H1 (cell line): ENCODE measurements at regions not wholly inside any gene's neighbourhood (a gene's known extent, or its start where the extent isn't known, plus 50 kb on each side); places are given as distances from the start of the nearest gene placed in this dataset.

Experiments used
- CTCF ChIA-PET: fragments of 300-600 bp; sonication (Branson Sonifier 250); formaldehyde crosslinking; loops from one replicate; lab custom pipeline; 2021; ENCODE audit not compliant: partially characterized antibody; lab: Charles Lee
- POLR2A ChIA-PET: fragments of 300-600 bp; sonication (Branson Sonifier 250); formaldehyde crosslinking; loops from one replicate; lab custom pipeline; 2021; ENCODE audit warnings: inconsistent platforms; ENCODE audit not compliant: partially characterized antibody; lab: Charles Lee
- DNase-seq, 2 experiments: peaks; one replicate each; pipeline versions ENCODE4 v3.0.0 to v3.0.0-alpha.2; 2010 to 2022; ENCODE audit warnings: low spot score in 2 of 2, low read depth in 1 of 2, mixed read lengths in 1 of 2
- FAIRE-seq: peaks from 2 replicates; lab custom pipeline; 2011; peaks lifted over from hg19 to GRCh38; lab: Jason Lieb, UNC
- H2AFZ ChIP-seq: 2 replicates; pipeline ENCODE4 v1.8.1; 2012; ENCODE audit warnings: low read length, inconsistent platforms
- H2AK5ac ChIP-seq: 2 replicates; pipeline ENCODE4 v1.6.1; 2013; ENCODE audit warnings: low read depth, low read length
- H2BK120ac ChIP-seq: replicated peaks from 2 replicates; pipeline ENCODE3; 2013; ENCODE audit warnings: low read depth, low read length, inconsistent platforms
- H2BK12ac ChIP-seq: 2 replicates; pipeline ENCODE4 v1.6.1; 2013; ENCODE audit warnings: low read depth, low read length
- H2BK15ac ChIP-seq: 2 replicates; pipeline ENCODE4 v1.6.1; 2013; ENCODE audit warnings: low read length
- H2BK20ac ChIP-seq: 2 replicates; pipeline ENCODE4 v1.6.1; 2013; ENCODE audit warnings: low read length
- H2BK5ac ChIP-seq: 2 replicates; pipeline ENCODE4 v1.6.1; 2013; ENCODE audit warnings: low read depth, low read length
- H3K14ac ChIP-seq: 2 replicates; pipeline ENCODE4 v1.6.1; 2013; ENCODE audit warnings: inconsistent platforms; ENCODE audit not compliant: insufficient read length
- H3K18ac ChIP-seq: 2 replicates; pipeline ENCODE4 v1.6.1; 2013; ENCODE audit warnings: low read length; ENCODE audit errors: extremely low read depth
- H3K23ac ChIP-seq: 2 replicates; pipeline ENCODE4 v1.6.1; 2013; ENCODE audit warnings: inconsistent platforms; ENCODE audit not compliant: insufficient read length
- H3K23me2 ChIP-seq: 2 replicates; pipeline ENCODE4 v1.6.1; 2013; ENCODE audit warnings: low read depth, low read length
- H3K27ac ChIP-seq: 2 replicates; pipeline ENCODE4 v1.6.1; 2011; ENCODE audit warnings: low read depth, low read length, inconsistent platforms
- H3K27me3 ChIP-seq, 4 experiments: replicated peaks in 1 of 4; 1 replicate in 1 of 4; 2 replicates in 3 of 4; pipeline versions ENCODE4 v1.6.1 to v1.8.1; 2011 to 2013; ENCODE audit warnings: low read length in 3 of 4, mild to moderate bottlenecking in 3 of 4, inconsistent platforms in 2 of 4, mixed read lengths in 2 of 4, moderate library complexity in 1 of 4; ENCODE audit not compliant: control insufficient read depth in 3 of 4, insufficient read depth in 3 of 4; ENCODE audit errors: extremely low read depth in 1 of 4
- H3K36me3 ChIP-seq, 4 experiments: 2 replicates each; pipeline versions ENCODE4 v1.6.1 to v1.8.1; 2011 to 2013; ENCODE audit warnings: mild to moderate bottlenecking in 4 of 4, low read length in 3 of 4, moderate library complexity in 2 of 4, control low read depth in 1 of 4, inconsistent platforms in 1 of 4; ENCODE audit not compliant: insufficient read depth in 4 of 4, control insufficient read depth in 2 of 4
- H3K4ac ChIP-seq: replicated peaks from 2 replicates; pipeline ENCODE3; 2013; ENCODE audit warnings: low read length, low read depth, mixed read lengths, inconsistent platforms; ENCODE audit not compliant: insufficient read length
- H3K4me1 ChIP-seq, 4 experiments: replicated peaks in 1 of 4; 1 replicate in 1 of 4; 2 replicates in 3 of 4; pipeline versions ENCODE4 v1.6.1 to v1.8.1; 2011 to 2013; ENCODE audit warnings: low read length in 3 of 4, inconsistent platforms in 2 of 4, mixed read lengths in 1 of 4; ENCODE audit not compliant: insufficient read depth in 4 of 4, control insufficient read depth in 3 of 4
- H3K4me2 ChIP-seq, 2 experiments: 2 replicates each; pipeline versions ENCODE4 v1.6.1 to v1.8.1; 2011 to 2013; ENCODE audit warnings: low read depth in 2 of 2, low read length in 2 of 2, control low read depth in 1 of 2, inconsistent platforms in 1 of 2, mild to moderate bottlenecking in 1 of 2; ENCODE audit not compliant: insufficient read depth in 1 of 2
- H3K4me3 ChIP-seq, 4 experiments: fragments of 200-600, 300-600 bp in 1 of 4; sonication (generic), shearing (Covaris generic), sonication (Bioruptor Twin) in 1 of 4; 2 replicates each; pipeline versions ENCODE4 v1.5.1 to v1.8.1; 2011 to 2016; ENCODE audit warnings: low read length in 4 of 4, low read depth in 3 of 4, control low read depth in 2 of 4, inconsistent platforms in 2 of 4, mild to moderate bottlenecking in 2 of 4, mixed read lengths in 1 of 4, moderate library complexity in 1 of 4; ENCODE audit not compliant: insufficient read depth in 2 of 4; ENCODE audit errors: extremely low read depth in 1 of 4
- H3K56ac ChIP-seq: replicated peaks from 2 replicates; pipeline ENCODE3; 2013; ENCODE audit warnings: low read depth, mild to moderate bottlenecking, mixed read lengths, low read length, inconsistent platforms; ENCODE audit not compliant: insufficient read length
- H3K79me1 ChIP-seq: 2 replicates; pipeline ENCODE4 v1.6.1; 2013; ENCODE audit warnings: low read depth, low read length, control low read depth
- H3K79me2 ChIP-seq, 2 experiments: 2 replicates each; pipeline versions ENCODE4 v1.6.1 to v1.8.1; 2012 to 2013; ENCODE audit warnings: low read length in 2 of 2, mild to moderate bottlenecking in 2 of 2, inconsistent platforms in 1 of 2; ENCODE audit not compliant: insufficient read depth in 2 of 2, control insufficient read depth in 1 of 2
- H3K9ac ChIP-seq, 4 experiments: replicated peaks in 1 of 4; 1 replicate in 1 of 4; 2 replicates in 3 of 4; pipeline versions ENCODE4 v1.6.1 to v1.8.1; 2011 to 2013; ENCODE audit warnings: low read depth in 3 of 4, low read length in 3 of 4, control low read depth in 2 of 4, mild to moderate bottlenecking in 2 of 4, moderate library complexity in 2 of 4, inconsistent platforms in 1 of 4; ENCODE audit errors: extremely low read depth in 1 of 4
- H3K9me3 ChIP-seq, 2 experiments: 2 replicates each; pipeline versions ENCODE4 v1.6.1 to v1.8.1; 2012 to 2013; ENCODE audit warnings: mild to moderate bottlenecking in 2 of 2, moderate library complexity in 2 of 2, control low read depth in 1 of 2, inconsistent platforms in 1 of 2, low read depth in 1 of 2, low read length in 1 of 2, mixed read lengths in 1 of 2; ENCODE audit not compliant: insufficient read depth in 2 of 2
- H4K20me1 ChIP-seq, 2 experiments: replicated peaks in 1 of 2; 2 replicates each; pipeline versions ENCODE3 to v1.8.1; 2011 to 2013; ENCODE audit warnings: inconsistent platforms in 2 of 2, low read length in 2 of 2, mild to moderate bottlenecking in 1 of 2; ENCODE audit not compliant: insufficient read depth in 2 of 2, control insufficient read depth in 1 of 2
- H4K5ac ChIP-seq: 2 replicates; pipeline ENCODE4 v1.6.1; 2013; ENCODE audit warnings: low read length, low read depth, mixed read lengths, inconsistent platforms; ENCODE audit not compliant: insufficient read length
- H4K8ac ChIP-seq: 2 replicates; pipeline ENCODE4 v1.8.0; 2013; ENCODE audit warnings: mild to moderate bottlenecking, moderate library complexity, low read length, inconsistent platforms; ENCODE audit not compliant: insufficient read depth; ENCODE audit errors: extremely low read depth
- H4K91ac ChIP-seq: replicated peaks from 2 replicates; pipeline ENCODE3; 2013; ENCODE audit warnings: low read length, mixed read lengths, inconsistent platforms; ENCODE audit not compliant: insufficient read length
- BACH1 ChIP-seq: IDR thresholded peaks from 2 replicates; pipeline ENCODE4 v1.6.1; 2012; ENCODE audit warnings: low read length, improper control_type of control experiment
- BCL11A ChIP-seq, 2 experiments: IDR thresholded peaks; one replicate each; pipeline ENCODE4 v1.6.1; 2011; ENCODE audit warnings: low read depth in 2 of 2, low read length in 2 of 2, mild to moderate bottlenecking in 2 of 2
- BRCA1 ChIP-seq: IDR thresholded peaks from 2 replicates; pipeline ENCODE4 v1.6.1; 2012; ENCODE audit warnings: low read depth, low read length, improper control_type of control experiment
- CHD2 ChIP-seq: IDR thresholded peaks from 2 replicates; pipeline ENCODE4 v1.6.1; 2012; ENCODE audit warnings: low read length, improper control_type of control experiment
- E2F6 ChIP-seq: IDR thresholded peaks from 2 replicates; pipeline ENCODE4 v1.6.1; 2012; ENCODE audit warnings: inconsistent platforms
- MAFK ChIP-seq: IDR thresholded peaks from 2 replicates; pipeline ENCODE4 v1.6.1; 2012; ENCODE audit warnings: low read depth, mild to moderate bottlenecking, improper control_type of control experiment, low read length
- POLR2AphosphoS5 ChIP-seq: IDR thresholded peaks from 2 replicates; pipeline ENCODE4 v1.6.1; 2011; ENCODE audit warnings: low read depth, low read length
- POU5F1 ChIP-seq: IDR thresholded peaks from 2 replicates; pipeline ENCODE4 v1.6.1; 2011; ENCODE audit warnings: low read depth, mild to moderate bottlenecking, low read length, moderate library complexity
- RAD21 ChIP-seq, 2 experiments: IDR thresholded peaks in 1 of 2; conservative IDR thresholded peaks in 1 of 2; 2 replicates each; pipeline ENCODE4 v1.6.1; 2011; ENCODE audit warnings: low read depth in 2 of 2, low read length in 2 of 2, improper control_type of control experiment in 1 of 2, inconsistent platforms in 1 of 2, mild to moderate bottlenecking in 1 of 2, moderate library complexity in 1 of 2
- SIRT6 ChIP-seq: IDR thresholded peaks from one replicate; pipeline ENCODE4 v1.7.1; 2012; ENCODE audit warnings: low read length, inconsistent platforms
- SIX5 ChIP-seq: IDR thresholded peaks from 2 replicates; pipeline ENCODE4 v1.6.1; 2011; ENCODE audit warnings: mild to moderate bottlenecking, low read depth, low read length
- SP2 ChIP-seq: IDR thresholded peaks from 2 replicates; pipeline ENCODE4 v1.6.1; 2012; ENCODE audit warnings: mild to moderate bottlenecking, low read length, inconsistent platforms
- TBP ChIP-seq: IDR thresholded peaks from 2 replicates; pipeline ENCODE4 v1.6.1; 2011; ENCODE audit warnings: low read depth, low read length, improper control_type of control experiment
- TCF12 ChIP-seq: IDR thresholded peaks from 2 replicates; pipeline ENCODE4 v1.6.1; 2011; ENCODE audit warnings: low read depth, mild to moderate bottlenecking, low read length
- YY1 ChIP-seq: IDR thresholded peaks from 2 replicates; pipeline ENCODE4 v1.6.1; 2011; ENCODE audit warnings: low read depth, mild to moderate bottlenecking, low read length
- WGBS, 2 experiments: shearing (Covaris generic) in 1 of 2; methylation state at CpG; one replicate each; pipeline versions ENCODE4 v1.1.6 to v1.1.7; 2013 to 2015; ENCODE audit warnings: low lambda C conversion rate in 2 of 2, mixed read lengths in 2 of 2, inconsistent platforms in 1 of 2, low coverage in 1 of 2, missing lambda C conversion rate in 1 of 2; ENCODE audit not compliant: insufficient replicate concordance in 2 of 2, insufficient coverage in 1 of 2, insufficient read length in 1 of 2; ENCODE audit errors: extremely low coverage in 1 of 2, missing lambda C conversion rate in 1 of 2; 5-methylcytosine and 5-hydroxymethylcytosine counted together

GRCh38 chr3:23697416-23697815, 108.3 kb upstream of the UBE2E1 start:
- Histone ChIP-seq H3K23me2 (no peaks in the 10 kb centered on the region), H3K4me1 (peaks cover 2 to 12% (median 5%) of the 10 kb centered on the region in 4 experiments; a peak in 6 of 7 replicates), H2AFZ (no peak overlapping the region), H2AK5ac (no peak overlapping the region), H2BK15ac (no peak overlapping the region), H3K27me3 (no peaks in the 10 kb centered on the region), H3K18ac (no peak overlapping the region), H2BK12ac (no peak overlapping the region), H2BK20ac (no peak overlapping the region), H2BK5ac (no peak overlapping the region), H3K36me3 (no peaks in the 10 kb centered on the region), H3K4me2 (no peak overlapping the region), H3K4me3 (no peak overlapping the region), H3K27ac (no peak overlapping the region), H3K79me1 (no peaks in the 10 kb centered on the region), H3K9me3 (no peaks in the 10 kb centered on the region), H3K56ac (no peak overlapping the region), H3K14ac (no peak overlapping the region), H3K9ac (no peak overlapping the region), H4K5ac (no peak overlapping the region), H3K79me2 (no peaks in the 10 kb centered on the region), H2BK120ac (no peak overlapping the region), H4K91ac (no peak overlapping the region), H3K23ac (no peak overlapping the region), H4K20me1 (no peaks in the 10 kb centered on the region), H4K8ac (no peak overlapping the region), H3K4ac (no peak overlapping the region)
- ChIA-PET CTCF (interaction anchor here (0.6 to 1.2 kb wide), 5 partner anchors 14 to 261 kb away, joined by 3 to 5 read pairs (median 3); no protein-coding TSS in a partner anchor), POLR2A (interaction anchor here (1.1 to 1.7 kb wide), 2 partner anchors 50 to 219 kb away, joined by 3 to 4 read pairs; partner anchors contain the start of genes NKIRAS1 and RPL15)
- no peak for DNase-seq
- FAIRE-seq = no peak
- WGBS, 2 experiments = 79% methylated on average over 9 of the region's 9 CpGs; no CpG with 5 or more reads in 1 of the 2 experiments
- TF ChIP-seq SIX5 = no peak
- TF ChIP-seq BCL11A (IDR thresholded peaks at IDR 0.05; ENCODE audit: low read depth in 2 of 2, low read length in 2 of 2) = no peak
- TF ChIP-seq SP2 = no peak
- TF ChIP-seq MAFK = no peak
- TF ChIP-seq BRCA1 = no peak
- TF ChIP-seq E2F6 = no peak
- 0 out of 2 replicates have a peak, but pooled peaks have one; percentile 36 for TF ChIP-seq POLR2AphosphoS5
- TF ChIP-seq TCF12 = 0 out of 2 replicates have a peak, but pooled peaks have one; percentile 48
- peak; percentile 75 for TF ChIP-seq TBP
- TF ChIP-seq SIRT6 = no peak
- no peak for TF ChIP-seq POU5F1
- TF ChIP-seq BACH1 = no peak
- TF ChIP-seq YY1 = peak; percentile 20; the same call in 1 of the 2 replicates
- no peak for TF ChIP-seq CHD2
- TF ChIP-seq RAD21 (IDR thresholded peaks at IDR 0.05 in 1 of 2, conservative IDR thresholded peaks at IDR 0.05 in 1 of 2; ENCODE audit: low read depth in 2 of 2, low read length in 2 of 2) = peak in 1 of 2 experiments; percentile 5; a peak in 1 of 4 replicates
